Ovary (tissue), 7 donors: ENCODE measurements at regions not wholly inside any gene's neighbourhood (a gene's known extent, or its start where the extent isn't known, plus 50 kb on each side); places are given as distances from the start of the nearest gene placed in this dataset.
"Not testable (repeated sequence)": the region's sequence is repeated elsewhere in the genome, so short reads cannot be mapped to it uniquely, and the experiment has no call there.

Source experiments
- DNase-seq, 5 donors: peaks; one replicate each; pipeline ENCODE4 v3.0.0-alpha.2; 2019 to 2020
- H3K27ac ChIP-seq, 2 donors: fragments of 200-600 bp; one replicate each; pipeline versions ENCODE4 v1.5.1 to v1.8.0; 2019 to 2022
- H3K27me3 ChIP-seq: fragments of 200-600 bp; one replicate; pipeline ENCODE4 v1.8.0; 2022
- H3K36me3 ChIP-seq: fragments of 200-600 bp; sonication (generic); one replicate; pipeline ENCODE4 v1.5.1; 2019
- H3K4me1 ChIP-seq: one replicate; pipeline ENCODE4 v1.8.1; 2013; ENCODE audit warnings: mild to moderate bottlenecking, moderate library complexity; ENCODE audit not compliant: insufficient read depth
- H3K4me3 ChIP-seq: fragments of 200-600 bp; sonication (generic); one replicate; pipeline ENCODE4 v1.5.1; 2017
- H3K9me3 ChIP-seq, 2 donors: fragments of 200-600 bp in 1 of 2; sonication (generic) in 1 of 2; one replicate each; pipeline versions ENCODE4 v1.5.1 to v1.8.1; 2013 to 2019; ENCODE audit warnings: mild to moderate bottlenecking in 1 of 2, moderate library complexity in 1 of 2
- EP300 ChIP-seq: sonication (generic); formaldehyde crosslinking; IDR thresholded peaks from one replicate; pipeline ENCODE4 v1.6.1; 2017; ENCODE audit warnings: antibody characterized with exemption
- POLR2A ChIP-seq: fragments of 450-650 bp; IDR thresholded peaks from one replicate; pipeline ENCODE4 v1.6.1; 2017; ENCODE audit warnings: antibody characterized with exemption, mild to moderate bottlenecking, moderate library complexity
- WGBS, 3 donors: extraction: QIAGEN DNeasy Blood & Tissue Kit in 1 of 3; methylation state at CpG; one replicate each; pipeline versions ENCODE4 v1.1.5 to v1.1.7; 2013 to 2017; 5-methylcytosine and 5-hydroxymethylcytosine counted together
- intact Hi-C, 4 donors: fragments of 100-400 bp; cut with DNase I; formaldehyde crosslinking; loops; one replicate each; pipeline versions ENCODE4 v1.11.0 to v1.15.1; 2022 to 2023
- TF ChIP-seq, protein P1 (sequence below), 3 donors: fragments of 450-650 bp in 2 of 3; fragments of 200-600 bp in 1 of 3; IDR thresholded peaks; one replicate each; pipeline versions ENCODE4 v1.5.1 to v1.8.0; 2016 to 2022; ENCODE audit warnings: antibody characterized with exemption in 3 of 3, mild to moderate bottlenecking in 1 of 3
- donor health status: DM: no; HTN: no; CAD: no; lungs with moderate emphysema.
- donor health status: DM: no; HTN: no; CAD: no.
- donor health status: Bipolar disorder and iron deficiency.
- donor health status: DM: no; HTN: no; CAD: no.
- donor health status: DM: yes; HTN: yes; CAD: no.

DNA sequence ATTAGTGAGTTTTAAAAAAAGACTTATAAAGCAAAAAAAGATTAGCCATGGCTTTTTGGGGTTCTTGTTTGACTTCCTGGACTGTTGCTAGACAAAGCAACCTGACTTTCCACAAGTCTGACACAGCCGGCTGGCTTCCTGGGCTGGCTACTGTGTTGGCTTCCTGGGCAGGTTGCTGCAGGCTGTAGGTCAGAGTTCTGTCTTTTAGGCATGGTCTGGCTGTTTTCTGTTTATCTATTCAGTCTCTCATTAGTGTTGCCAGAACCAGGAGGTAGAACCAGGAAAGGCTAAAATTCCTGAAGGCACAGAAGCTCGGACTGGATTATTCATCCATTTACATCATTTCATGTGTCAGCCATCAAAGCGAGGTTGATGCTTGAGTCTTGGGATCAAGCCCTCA, 88.6 kb upstream of the SLC35F3 start:
- no peak for DNase-seq
- H3K36me3 ChIP-seq = no peaks in the 10 kb centered on the region
- no peak overlapping the region for H3K27ac ChIP-seq
- no peaks in the 10 kb centered on the region for H3K27me3 ChIP-seq
- 63 to 75% (median 71%) methylated on average over 3 of the region's 3 CpGs for WGBS, 3 donors
- intact Hi-C loops = no loop called here
- H3K9me3 ChIP-seq = no peaks in the 10 kb centered on the region
- H3K4me3 ChIP-seq = no peak overlapping the region
- TF ChIP-seq POLR2A = no peak
- TF ChIP-seq, protein P1, sequence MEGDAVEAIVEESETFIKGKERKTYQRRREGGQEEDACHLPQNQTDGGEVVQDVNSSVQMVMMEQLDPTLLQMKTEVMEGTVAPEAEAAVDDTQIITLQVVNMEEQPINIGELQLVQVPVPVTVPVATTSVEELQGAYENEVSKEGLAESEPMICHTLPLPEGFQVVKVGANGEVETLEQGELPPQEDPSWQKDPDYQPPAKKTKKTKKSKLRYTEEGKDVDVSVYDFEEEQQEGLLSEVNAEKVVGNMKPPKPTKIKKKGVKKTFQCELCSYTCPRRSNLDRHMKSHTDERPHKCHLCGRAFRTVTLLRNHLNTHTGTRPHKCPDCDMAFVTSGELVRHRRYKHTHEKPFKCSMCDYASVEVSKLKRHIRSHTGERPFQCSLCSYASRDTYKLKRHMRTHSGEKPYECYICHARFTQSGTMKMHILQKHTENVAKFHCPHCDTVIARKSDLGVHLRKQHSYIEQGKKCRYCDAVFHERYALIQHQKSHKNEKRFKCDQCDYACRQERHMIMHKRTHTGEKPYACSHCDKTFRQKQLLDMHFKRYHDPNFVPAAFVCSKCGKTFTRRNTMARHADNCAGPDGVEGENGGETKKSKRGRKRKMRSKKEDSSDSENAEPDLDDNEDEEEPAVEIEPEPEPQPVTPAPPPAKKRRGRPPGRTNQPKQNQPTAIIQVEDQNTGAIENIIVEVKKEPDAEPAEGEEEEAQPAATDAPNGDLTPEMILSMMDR (IDR thresholded peaks at IDR 0.05) = no peak
- TF ChIP-seq EP300 = no peak
- no peaks in the 10 kb centered on the region for H3K4me1 ChIP-seq

GRCh38 chr1:233816348-233816747, 88.1 kb upstream of the SLC35F3 start:
- no peak overlapping the region for H3K27ac ChIP-seq
- no peaks in the 10 kb centered on the region for H3K36me3 ChIP-seq
- no peaks in the 10 kb centered on the region for H3K4me1 ChIP-seq
- TF ChIP-seq POLR2A = no peak
- TF ChIP-seq EP300 = no peak
- TF ChIP-seq, protein P1 (IDR thresholded peaks at IDR 0.05) = no peak
- intact Hi-C loops = no loop called here
- WGBS, 3 donors = 75 to 86% (median 82%) methylated on average over 2 of the region's 2 CpGs
- H3K27me3 ChIP-seq = no peaks in the 10 kb centered on the region
- no peaks in the 10 kb centered on the region for H3K9me3 ChIP-seq
- no peak overlapping the region for H3K4me3 ChIP-seq
- no peak for DNase-seq

DNA sequence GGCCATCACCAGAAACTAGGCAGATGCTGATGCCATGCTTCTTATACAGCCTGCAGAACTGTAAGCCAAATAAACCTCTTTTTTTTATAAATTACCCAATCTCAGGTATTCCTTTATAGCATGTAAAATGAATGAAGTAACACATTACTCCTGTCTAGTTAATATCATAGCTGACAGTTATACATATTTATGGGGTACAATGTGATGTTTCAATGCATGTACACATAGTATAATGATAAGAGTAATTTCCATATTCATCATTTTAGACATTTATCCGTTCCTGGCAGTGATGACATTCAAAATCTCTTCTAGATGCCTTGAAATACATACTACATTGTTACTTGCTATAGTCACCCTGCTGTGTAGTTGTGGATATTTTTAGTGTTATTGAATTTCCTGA, 85.4 kb upstream of the SLC35F3 start:
- no peak for DNase-seq
- no peaks in the 10 kb centered on the region for H3K9me3 ChIP-seq
- WGBS, 3 donors = 50 to 65% (median 64%) methylated on average over 1 of the region's 1 CpG
- no peak overlapping the region for H3K4me3 ChIP-seq
- H3K27me3 ChIP-seq = no peaks in the 10 kb centered on the region
- H3K4me1 ChIP-seq = no peaks in the 10 kb centered on the region
- no peak overlapping the region for H3K27ac ChIP-seq
- intact Hi-C loops = no loop called here
- TF ChIP-seq, protein P1 (IDR thresholded peaks at IDR 0.05) = no peak
- TF ChIP-seq POLR2A = no peak
- TF ChIP-seq EP300 = no peak
- H3K36me3 ChIP-seq = no peaks in the 10 kb centered on the region

DNA sequence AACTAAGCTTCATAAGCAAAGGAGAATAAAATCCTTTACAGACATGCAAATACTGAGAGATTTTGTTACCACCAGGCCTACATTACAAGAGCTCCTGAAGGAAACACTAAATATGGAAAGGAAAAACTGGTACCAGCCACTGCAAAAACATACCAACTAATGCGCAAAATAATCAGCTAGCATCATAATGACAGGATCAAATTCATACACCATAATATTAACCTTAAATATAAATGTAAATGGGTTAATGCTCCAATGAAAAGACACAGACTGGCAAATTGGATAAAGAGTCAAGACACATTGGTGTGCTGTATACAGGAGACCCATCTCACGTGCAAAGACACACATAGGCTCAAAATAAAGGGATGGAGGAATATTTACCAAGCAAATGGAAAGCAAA, 80.3 kb upstream of the SLC35F3 start:
- intact Hi-C loops, H3K4me1 ChIP-seq, H3K9me3 ChIP-seq, H3K27me3 ChIP-seq, H3K27ac ChIP-seq, H3K4me3 ChIP-seq, H3K36me3 ChIP-seq, DNase-seq: not testable (repeated sequence)
- 83% methylated on average over 2 of the region's 2 CpGs for WGBS, 3 donors

DNA sequence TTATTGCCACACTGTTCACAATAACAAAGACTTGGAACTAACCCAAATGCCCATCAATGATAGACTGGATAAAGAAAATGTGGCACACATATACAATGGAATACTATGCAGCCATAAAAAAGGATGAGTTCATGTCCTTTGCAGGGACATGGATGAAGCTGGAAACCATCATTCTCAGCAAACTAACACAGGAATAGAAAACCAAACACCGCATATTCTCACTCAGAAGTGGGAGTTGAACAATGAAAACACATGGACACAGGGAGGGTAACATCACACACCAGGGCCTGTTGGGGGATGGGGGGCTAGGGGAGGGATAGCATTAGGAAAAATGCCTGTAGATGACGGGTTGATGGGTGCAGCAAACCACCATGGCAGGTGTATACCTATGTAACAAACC, 76.5 kb upstream of the SLC35F3 start:
- H3K4me1 ChIP-seq, H3K4me3 ChIP-seq, H3K36me3 ChIP-seq, H3K27ac ChIP-seq, intact Hi-C loops, DNase-seq, H3K27me3 ChIP-seq, H3K9me3 ChIP-seq: not testable (repeated sequence)
- WGBS, 3 donors = 74 to 79% (median 79%) methylated on average over 2 of the region's 2 CpGs

- no peak for DNase-seq
Observed at GRCh38 chr1:233828480-233828879, 76.0 kb upstream of the SLC35F3 start.

More at GRCh38 chr1:233828480-233828879, 76.0 kb upstream of the SLC35F3 start:
- Histone ChIP-seq H3K27me3 (no peaks in the 10 kb centered on the region), H3K4me1 (no peaks in the 10 kb centered on the region), H3K36me3 (no peaks in the 10 kb centered on the region), H3K9me3 (no peaks in the 10 kb centered on the region), H3K27ac (no peak overlapping the region), H3K4me3 (no peak overlapping the region)
- no peak for TF ChIP-seq POLR2A
- TF ChIP-seq, protein P1 (IDR thresholded peaks at IDR 0.05) = no peak
- TF ChIP-seq EP300 = no peak
- intact Hi-C loops = no loop called here
